HG02642 (cell line): ENCODE measurements at regions not wholly inside any gene's neighbourhood (a gene's known extent, or its start where the extent isn't known, plus 50 kb on each side); places are given as distances from the start of the nearest gene placed in this dataset.

Experiments
- ATAC-seq: cut with Tn5 transposase; IDR thresholded peaks from one replicate; pipeline ENCODE4 v1.9.1; 2021; ENCODE audit warnings: mild to moderate bottlenecking; ENCODE audit not compliant: unreplicated experiment, poor library complexity

DNA sequence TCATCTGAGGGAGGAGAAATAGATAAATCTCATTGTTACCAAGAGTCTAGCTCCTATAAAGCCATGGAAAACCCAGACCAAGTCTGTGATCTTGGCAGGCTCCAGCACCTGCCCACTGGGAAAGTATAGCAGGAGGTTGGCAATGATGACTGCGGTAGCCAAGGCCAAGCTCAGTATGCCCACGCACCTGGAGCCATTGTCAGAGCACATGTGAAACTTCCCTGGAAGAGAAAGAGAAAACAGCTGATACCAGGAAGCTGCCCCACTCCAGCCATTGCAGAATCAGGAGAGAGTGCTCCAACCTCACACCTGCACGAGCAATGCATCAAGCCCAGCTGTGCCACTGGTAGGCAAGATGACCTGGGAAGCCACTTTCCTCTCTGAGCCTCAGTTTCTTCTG is 62.2 kb upstream of the HEPHL1 start:
- ATAC-seq: no peak

DNA sequence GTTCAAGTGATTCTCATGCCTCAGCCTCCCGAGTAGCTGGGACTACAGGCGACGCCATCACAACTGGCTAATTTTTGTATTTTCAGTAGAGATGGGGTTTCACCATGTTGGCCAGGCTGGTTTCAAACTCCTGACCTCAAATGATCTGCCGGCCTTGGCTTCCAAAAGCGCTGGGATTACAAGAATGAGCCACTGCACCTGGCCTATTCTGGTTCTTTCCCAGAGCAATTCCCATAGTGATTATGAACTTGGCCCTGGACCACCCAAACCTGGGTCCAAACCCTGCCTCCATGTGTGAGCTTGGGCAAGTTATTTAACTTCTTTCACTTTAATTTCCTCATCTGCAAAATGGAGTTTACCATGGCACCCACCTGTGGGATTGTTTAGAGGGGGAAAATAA is 61.5 kb upstream of the HEPHL1 start:
- no peak for ATAC-seq

DNA sequence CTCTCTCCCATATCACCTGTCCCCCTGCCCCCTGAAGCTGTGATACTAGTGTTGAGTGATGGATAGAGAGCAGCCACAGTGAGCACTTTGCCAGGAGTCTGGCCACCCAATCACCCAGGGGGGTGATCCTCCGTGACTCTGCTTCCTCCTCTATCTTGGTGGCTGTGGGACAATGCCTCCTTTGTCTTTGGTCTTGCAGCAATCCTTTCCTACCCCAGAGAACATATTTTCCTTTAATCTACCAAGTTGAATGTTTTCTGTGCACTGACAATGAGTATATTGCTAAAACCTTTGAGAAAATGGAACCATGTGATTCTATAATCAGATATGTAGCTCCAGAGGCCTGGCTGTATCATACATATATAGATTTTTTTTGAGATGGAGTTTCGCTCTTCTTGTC is 58.1 kb upstream of the HEPHL1 start:
- no peak for ATAC-seq

DNA sequence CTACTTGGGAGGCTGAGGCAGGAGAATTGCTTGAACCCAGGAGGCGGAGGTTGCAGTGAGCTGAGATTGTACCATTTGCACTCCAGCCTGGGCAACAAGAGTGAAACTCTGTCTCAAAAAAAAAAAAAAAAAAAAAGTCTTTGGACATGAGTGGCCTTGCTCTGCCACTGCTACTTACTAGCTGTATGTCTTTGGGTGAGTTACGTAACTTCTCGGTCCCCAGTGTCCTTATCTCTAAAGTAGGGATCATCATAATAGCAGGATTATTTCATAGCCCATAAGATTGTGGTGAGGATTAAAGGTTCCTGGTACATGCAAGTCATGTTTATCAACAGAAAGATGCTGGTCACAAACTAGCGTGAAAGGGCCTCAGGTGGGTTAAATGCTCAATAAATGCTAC is 53.9 kb upstream of the HEPHL1 start:
- ATAC-seq: no peak

DNA sequence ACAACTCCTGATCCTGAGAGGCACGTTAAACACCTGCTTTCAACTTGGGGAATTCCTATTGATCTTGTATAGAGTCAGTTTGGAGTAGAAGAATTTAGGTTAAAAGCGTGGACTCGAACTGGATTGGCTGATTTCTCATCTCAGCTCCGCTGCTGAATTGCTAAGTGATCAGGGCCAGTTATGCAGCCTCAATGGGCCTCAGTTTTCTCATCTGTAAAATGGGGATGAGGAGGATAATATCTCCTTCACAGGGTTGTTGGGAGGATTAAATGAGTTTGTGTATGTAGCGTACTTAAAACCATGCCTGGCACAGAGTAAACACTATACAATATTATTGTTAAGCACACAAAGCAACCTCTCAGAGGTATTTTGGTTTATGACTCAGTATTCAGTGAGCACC is 53.2 kb upstream of the HEPHL1 start:
- no peak for ATAC-seq

DNA sequence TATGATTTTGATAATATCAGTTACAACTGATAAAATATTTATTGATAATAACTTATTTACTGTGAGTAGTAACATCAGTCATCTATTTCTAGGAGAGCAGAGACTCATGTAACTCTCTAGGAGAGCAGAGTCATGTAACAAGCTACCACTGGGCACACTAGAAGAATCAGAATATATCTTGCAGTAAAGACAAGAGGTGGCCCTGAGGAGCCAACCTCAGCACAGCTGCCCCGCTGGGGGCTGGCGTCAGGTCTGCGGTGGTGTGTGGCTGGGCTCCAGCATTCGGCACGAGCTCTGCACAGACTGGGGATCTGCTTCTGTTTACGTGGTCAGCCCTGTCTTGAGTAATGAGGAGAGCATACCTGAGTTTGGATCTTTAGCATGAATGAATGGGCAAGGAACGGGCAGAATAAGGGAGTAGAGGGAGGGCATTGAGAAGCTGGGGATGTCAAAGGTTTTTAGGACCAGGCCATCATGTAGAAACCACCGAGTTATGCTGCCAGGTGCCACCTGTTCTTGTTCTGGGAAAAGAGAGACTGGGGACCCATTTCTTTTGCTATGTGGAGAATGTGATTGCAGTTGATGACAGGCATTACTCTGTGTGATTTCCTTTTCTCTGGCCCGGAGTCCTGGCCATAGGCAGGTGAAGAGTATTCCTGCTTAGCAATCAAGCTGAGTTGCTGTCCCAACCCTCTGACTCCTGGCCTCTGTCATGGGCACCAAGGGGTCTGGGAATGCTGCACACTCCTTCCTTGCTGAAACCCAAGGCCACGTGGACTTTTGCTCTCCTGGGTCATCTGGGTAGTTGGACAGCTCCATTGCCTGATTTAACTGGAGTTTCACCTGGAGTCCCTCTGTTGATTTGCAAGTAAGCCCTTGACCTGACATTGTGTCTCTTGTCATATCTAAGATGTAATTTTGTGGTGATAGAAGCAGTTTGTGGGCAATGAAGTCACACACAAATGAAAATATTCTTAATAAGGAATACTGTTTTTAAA is 50.9 kb upstream of the HEPHL1 start:
- no peak for ATAC-seq
